ENCODE measurements at regions not wholly inside any gene's neighbourhood (a gene's known extent, or its start where the extent isn't known, plus 50 kb on each side); places are given as distances from the start of the nearest gene placed in this dataset.

- H3K4me1 ChIP-seq (ENCODE audit: control insufficient read depth in 2 of 3, insufficient read depth in 2 of 3, low read depth in 1 of 3, low read length in 3 of 3), result no peaks in the 10 kb centered on the region
- intact Hi-C loops (cut with DNase I), result no loop called here
- FAIRE-seq (no peak), DNase-seq (no peak)
- H3K9me3 ChIP-seq (ENCODE audit: control insufficient read depth in 2 of 3, insufficient read depth in 1 of 3, low read length in 3 of 3), result no peaks in the 10 kb centered on the region
- H3K4me3 ChIP-seq (ENCODE audit: low read length in 3 of 3), result no peak overlapping the region
- TF ChIP-seq CTCF (IDR thresholded peaks at IDR 0.05; ENCODE audit: borderline replicate concordance, extremely low read depth, insufficient read depth), result no peak
- H3K36me3 ChIP-seq (ENCODE audit: control insufficient read depth in 2 of 3, insufficient read depth in 3 of 3, low read length in 3 of 3), result no peaks in the 10 kb centered on the region
- H3K9ac ChIP-seq (ENCODE audit: low read length in 3 of 3), result no peak overlapping the region
- no peaks in the 10 kb centered on the region for H3K27me3 ChIP-seq (ENCODE audit: control insufficient read depth, insufficient read depth, low read length)
- H3K27ac ChIP-seq (ENCODE audit: low read depth in 2 of 2, low read length in 2 of 2), result no peak overlapping the region
These were observed 113.0 kb downstream of the DTHD1 start for GRCh38 chr4:36394352-36394903.

- TF ChIP-seq CTCF (IDR thresholded peaks at IDR 0.05; ENCODE audit: borderline replicate concordance, extremely low read depth, insufficient read depth), result peak; percentile 39
- H3K9me3 ChIP-seq (ENCODE audit: control insufficient read depth in 2 of 3, insufficient read depth in 1 of 3, low read length in 3 of 3), result no peaks in the 10 kb centered on the region
- no peak overlapping the region for H3K9ac ChIP-seq (ENCODE audit: low read length in 3 of 3)
- H3K36me3 ChIP-seq (ENCODE audit: control insufficient read depth in 2 of 3, insufficient read depth in 3 of 3, low read length in 3 of 3), result no peaks in the 10 kb centered on the region
- no peak overlapping the region for H3K27ac ChIP-seq (ENCODE audit: low read depth in 2 of 2, low read length in 2 of 2)
- DNase-seq, result peak in 3 of 5 donors; percentile 14 to 38 (median 28)
- H3K4me3 ChIP-seq (ENCODE audit: low read length in 3 of 3), result no peak overlapping the region
- no peaks in the 10 kb centered on the region for H3K27me3 ChIP-seq (ENCODE audit: control insufficient read depth, insufficient read depth, low read length)
- peak; percentile 27 for FAIRE-seq
- H3K4me1 ChIP-seq (ENCODE audit: control insufficient read depth in 2 of 3, insufficient read depth in 2 of 3, low read depth in 1 of 3, low read length in 3 of 3), result no peaks in the 10 kb centered on the region
- intact Hi-C loops (cut with DNase I), result no loop called here
These were observed 118.4 kb downstream of the DTHD1 start for GRCh38 chr4:36399762-36400353.

GRCh38 chr4:36402008-36402758, 120.8 kb downstream of the DTHD1 start:
- intact Hi-C loops (cut with DNase I), result no loop called here
- H3K4me3 ChIP-seq (ENCODE audit: low read length in 3 of 3), result no peak overlapping the region
- no peaks in the 10 kb centered on the region for H3K27me3 ChIP-seq (ENCODE audit: control insufficient read depth, insufficient read depth, low read length)
- FAIRE-seq, result no peak
- no peak overlapping the region for H3K9ac ChIP-seq (ENCODE audit: low read length in 3 of 3)
- no peak for DNase-seq
- H3K4me1 ChIP-seq (ENCODE audit: control insufficient read depth in 2 of 3, insufficient read depth in 2 of 3, low read depth in 1 of 3, low read length in 3 of 3), result no peaks in the 10 kb centered on the region
- no peak for TF ChIP-seq CTCF (IDR thresholded peaks at IDR 0.05; ENCODE audit: borderline replicate concordance, extremely low read depth, insufficient read depth)
- no peaks in the 10 kb centered on the region for H3K36me3 ChIP-seq (ENCODE audit: control insufficient read depth in 2 of 3, insufficient read depth in 3 of 3, low read length in 3 of 3)
- no peak overlapping the region for H3K27ac ChIP-seq (ENCODE audit: low read depth in 2 of 2, low read length in 2 of 2)
- H3K9me3 ChIP-seq (ENCODE audit: control insufficient read depth in 2 of 3, insufficient read depth in 1 of 3, low read length in 3 of 3), result no peaks in the 10 kb centered on the region
